ENCODE measurements at regions not wholly inside any gene's neighbourhood (a gene's known extent, or its start where the extent isn't known, plus 50 kb on each side); places are given as distances from the start of the nearest gene placed in this dataset.
A peak's percentile ranks its signal among the peaks of the same experiment; 100 is the strongest.

DNA sequence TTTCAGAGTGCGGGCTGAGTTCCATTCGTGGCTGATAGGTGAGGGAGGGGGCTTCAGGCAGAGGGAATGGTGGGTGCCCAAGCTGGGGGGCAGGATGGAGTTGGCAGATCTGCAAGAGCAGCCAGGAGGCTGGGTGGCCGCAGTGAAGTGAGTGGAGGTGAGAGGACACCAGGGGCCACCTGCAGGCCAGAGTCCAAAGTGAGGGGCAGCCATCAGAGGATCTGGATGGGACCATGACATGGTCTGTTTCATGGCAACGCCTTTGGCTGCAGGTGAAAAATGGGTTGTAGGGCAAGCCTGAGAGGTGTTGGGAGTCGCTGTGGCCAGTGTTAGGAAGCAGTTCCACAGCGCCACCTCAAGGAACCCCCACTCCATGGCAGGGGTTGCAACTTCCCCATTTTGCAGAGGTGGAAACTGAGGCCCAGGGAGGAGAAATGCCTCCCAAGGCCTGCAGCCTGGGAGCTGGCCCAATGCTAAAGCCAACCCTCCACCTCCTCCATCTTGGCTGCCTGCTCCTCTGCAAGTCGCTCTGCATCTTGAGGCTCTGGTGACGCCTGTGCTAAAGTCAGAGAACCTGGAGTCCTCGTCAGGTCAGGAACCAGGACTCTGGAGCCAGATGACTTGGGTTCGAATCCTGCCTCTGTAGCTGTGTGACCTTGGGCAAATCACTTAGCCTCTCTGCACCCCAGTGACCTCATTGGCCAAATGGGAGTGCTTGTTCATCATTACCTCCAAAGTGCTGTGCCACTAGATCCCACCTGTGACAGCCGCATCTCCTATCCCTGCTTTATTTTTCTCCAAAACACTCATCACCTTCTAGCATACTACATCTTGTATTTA, 153.8 kb downstream of the CEBPB start:
- no peak for DNase-seq (ENCODE audit: low spot score)

DNA sequence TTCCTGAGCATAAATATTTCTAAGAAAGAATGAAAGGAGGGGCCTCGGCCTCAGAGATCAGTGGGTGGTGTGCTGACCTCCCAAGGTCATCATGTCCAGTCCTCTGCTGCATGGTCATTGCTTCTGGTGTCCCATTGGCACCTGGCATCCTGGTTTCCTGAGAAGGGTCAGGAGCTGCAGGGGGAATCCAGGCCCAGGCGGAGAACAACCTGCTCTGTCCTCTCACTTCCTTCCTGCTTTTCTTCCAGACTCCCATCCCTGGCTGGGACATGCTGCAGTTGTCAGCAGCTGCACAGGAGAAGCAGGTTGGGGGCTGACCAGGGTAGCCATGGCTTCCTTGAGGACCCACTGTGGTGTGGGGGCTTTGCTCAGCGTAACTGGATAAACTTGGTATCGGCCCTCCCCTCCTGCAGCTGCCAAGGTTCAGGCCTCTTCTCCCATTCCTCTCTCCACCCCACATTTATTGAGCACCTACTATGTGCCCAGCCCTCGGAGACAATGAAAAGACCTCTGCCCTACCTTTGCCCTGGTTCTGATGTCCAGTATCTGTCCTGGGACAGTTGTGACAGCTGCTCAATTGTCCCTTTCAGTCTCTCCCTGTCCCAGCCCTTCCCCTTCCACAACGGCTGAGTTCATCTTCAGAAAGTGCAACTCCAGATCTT, 155.2 kb downstream of the CEBPB start:
- no peak for DNase-seq (ENCODE audit: low spot score)

DNA sequence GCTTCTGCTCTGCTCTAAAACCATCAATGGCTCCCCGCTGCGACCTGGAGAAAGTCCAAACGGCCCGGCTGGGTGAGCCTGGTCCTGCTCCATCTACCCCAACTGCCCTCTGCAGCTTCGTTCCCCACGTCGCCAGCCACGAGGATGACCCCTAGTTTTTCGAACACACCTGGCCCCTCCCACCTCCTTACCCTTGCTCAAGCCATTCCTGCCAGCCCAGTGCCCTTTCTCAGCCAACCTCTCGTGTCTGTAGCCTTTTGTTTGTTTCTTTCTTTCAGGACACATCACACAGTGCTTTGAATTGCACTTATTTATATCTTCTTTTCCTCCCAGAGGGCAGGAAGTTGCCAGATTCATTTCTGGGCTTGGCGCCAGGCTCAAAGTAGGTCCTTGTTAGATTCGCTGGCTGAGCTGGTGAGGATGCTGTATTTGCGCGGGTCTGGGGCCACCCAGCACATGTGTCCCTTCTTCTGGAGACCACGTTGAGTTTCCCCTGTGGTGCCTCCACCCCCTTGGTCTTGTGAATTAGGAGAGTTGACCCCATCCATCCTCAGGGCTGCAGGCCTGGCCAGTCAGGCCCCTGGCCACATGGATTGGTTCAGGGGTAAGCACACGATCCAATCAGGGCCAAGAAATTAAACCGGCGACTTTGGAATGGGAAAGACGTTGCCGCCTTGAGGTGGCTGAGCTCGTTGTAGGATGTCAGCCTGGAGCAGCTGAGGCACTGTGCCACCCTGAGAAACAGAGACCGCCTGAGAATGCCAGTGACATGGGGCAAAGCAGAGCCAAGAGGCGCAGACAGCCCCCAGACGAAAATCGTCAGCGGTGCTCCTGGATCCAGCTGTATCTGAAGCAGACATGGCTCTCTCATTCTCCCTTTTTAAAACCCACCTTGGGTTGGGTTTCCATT, 156.0 kb downstream of the CEBPB start:
- no peak for DNase-seq (ENCODE audit: low spot score)

DNA sequence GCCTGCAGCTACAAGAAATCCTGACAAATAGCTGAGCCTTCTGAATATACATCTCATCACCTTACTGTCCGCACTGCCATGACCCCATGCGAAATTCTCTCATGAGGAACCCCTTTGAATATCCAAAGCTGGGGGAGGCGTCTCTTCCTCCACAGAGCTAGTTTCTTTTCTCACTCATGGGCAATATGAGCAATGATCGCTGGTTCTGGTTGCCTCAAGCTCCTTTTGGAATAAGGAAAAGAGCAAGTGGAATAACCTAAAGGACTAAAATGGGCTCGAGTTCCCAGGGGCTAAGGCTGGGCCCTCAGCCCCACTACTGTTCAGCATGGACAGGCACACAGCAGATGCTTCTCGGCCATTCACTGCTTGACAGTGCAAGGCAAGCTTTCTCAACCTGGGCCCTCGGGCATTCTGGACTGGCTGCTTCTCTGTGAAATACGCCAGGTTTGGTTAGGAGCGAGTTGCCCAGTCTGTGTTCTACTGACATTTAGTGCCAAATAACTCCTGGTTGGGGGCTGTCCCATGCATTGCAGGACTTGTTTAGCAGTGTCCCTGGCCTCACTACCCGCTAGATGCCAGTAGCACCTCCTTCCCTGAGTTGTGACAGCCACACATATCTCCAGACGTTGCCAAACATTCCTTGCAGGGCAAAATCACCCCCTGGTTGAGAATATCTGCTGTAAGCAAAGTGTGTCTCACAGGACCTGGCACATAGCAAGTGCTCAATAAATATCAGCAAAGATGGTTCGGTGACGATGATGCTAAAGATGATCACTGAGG, 156.8 kb downstream of the CEBPB start:
- DNase-seq (ENCODE audit: low spot score): no peak

DNA sequence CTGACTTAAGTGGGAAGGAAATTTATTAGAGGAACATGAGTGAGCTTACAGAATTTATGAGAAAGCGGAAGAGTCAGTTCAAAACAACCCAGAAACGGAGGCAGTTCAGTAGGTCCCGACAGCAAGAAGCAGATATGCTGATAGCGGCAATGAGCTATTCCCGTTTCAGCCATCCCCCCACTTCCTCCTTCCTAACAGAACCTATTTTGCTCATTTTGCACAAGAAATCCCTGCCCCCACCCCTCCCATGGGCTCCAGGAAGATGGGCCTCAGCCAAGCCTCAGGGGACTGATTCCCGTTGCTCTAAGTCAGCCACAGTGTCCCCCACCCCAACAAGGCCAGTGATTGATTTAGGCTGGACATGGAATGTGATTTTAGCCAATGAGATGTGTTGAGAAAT, 157.5 kb downstream of the CEBPB start:
- no peak for DNase-seq (ENCODE audit: low spot score)

DNA sequence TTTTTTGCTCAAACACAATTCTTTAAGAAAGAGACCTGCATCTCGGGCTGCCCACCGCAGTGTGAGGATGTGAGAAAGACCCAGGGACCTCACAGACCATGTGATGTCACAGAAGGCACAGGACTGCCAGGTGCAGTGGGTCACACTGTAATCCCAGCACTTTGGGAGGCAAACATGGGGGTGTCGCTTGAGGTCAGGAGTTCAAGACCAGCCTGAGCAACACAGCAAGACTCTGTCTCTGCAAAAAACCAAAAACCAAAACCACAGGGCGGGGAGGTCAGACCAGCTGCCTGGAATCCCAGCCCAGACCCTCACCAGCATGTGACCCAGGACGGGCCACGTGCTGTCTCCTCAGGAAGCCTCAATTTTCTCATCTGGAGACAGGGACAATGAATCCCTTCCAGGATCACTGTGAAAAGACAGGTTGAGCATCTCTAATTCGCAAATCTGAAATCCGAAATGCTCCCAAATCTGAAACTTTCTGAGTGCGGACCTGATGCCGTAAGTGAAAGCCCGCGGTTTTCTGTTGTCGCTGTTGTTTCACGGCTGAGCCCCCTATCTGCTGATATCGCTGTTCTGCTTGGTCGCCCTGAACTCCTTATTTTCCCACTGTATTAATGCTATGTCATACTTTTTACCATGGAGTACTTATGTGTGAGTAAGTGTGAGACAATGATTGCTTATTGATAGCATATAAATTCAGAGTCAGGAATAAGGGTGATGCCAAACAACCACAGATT, 159.5 kb upstream of the PTPN1 start:
- no peak for DNase-seq (ENCODE audit: low spot score)

DNA sequence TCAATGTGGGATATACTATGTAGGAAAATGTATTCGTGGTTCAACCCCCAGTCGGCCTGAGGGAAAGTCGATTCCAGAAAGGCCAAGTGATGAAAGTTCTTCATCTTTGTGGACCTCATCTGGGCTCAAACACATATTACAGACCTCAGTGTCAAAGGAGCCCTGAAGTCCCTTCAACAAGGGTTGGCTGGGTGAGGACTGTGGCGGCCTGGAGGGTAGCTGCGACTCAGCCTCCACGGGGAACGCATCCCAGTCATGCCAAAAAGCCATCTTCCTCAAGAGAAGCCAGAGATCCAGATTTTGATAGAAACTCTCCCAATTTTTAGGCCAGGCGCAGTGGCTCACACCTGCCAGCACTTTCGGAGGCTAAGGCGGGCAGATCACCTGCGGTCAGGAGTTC, 158.6 kb upstream of the PTPN1 start:
- DNase-seq (ENCODE audit: low spot score): no peak

DNA sequence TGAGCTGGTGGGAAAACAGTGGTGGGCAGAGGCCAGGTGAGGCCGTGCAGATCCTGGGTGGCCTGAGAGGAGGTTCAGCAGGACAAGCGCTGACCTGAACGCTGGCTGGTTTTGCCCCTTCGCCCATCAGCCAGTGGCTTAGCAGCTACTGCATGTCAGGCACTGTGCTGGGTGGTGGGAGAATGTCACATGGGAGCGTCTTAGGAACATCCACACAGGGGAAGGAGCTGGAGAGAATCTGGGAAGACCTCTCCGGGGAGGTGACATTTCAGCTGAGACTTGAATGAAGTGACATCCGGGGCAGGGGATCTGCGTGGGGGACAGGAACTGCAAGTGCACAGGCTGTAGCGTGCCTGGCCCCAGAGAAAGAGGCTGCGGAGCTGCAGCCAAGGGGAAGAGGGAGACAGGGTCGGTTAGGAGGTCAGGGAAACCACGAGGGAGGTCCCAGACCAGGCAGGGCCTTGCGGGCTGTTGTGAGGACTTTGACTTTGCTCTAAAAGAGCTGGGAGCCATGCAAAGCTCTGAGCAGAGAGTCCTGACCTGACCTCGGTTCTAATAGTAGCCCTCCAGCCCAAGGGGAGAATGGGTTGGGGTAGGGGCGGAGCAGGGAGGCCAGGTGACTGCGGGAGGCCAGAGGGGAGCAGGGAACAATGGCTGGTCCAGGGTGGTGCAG, 156.8 kb upstream of the PTPN1 start:
- DNase-seq (ENCODE audit: low spot score): no peak

DNA sequence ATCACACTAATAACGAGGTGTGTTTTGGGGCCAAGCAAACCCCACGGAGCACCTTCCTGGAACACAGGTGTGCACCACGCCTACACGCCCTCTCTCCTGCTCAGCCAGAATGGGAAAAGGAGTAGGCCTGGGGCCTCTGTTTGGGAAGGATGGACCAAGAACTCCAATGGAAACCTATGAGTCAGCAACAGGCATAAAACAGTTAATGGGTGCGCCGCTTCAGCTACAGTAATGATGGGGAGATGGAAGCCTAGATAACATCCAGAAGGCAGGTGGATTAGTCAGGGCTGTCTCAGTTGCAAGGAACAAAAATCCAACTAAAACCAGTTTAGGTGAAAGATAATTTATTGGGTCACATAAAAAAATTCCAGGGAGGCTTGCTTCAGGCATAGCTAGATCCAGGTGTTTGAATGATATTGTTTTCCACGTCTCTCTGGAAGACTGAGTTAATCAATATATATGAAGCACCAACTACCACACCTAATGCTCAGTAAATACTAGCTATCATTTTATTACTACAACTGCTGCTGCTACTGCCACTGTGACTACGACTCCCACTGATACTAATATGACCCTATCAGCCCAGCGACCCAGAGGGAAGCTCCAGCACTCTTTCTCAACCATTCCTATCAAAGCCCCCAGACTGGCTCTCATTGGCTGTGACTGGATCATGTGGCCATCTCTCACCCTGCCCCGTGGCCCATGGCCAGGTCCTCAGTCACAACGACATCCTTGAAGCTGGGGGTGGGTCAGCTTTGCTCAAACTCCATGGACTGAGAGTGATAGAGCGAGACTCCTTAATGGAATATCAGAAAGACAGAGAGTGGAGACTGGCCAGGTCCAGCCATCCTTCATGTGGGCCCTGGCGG, 155.2 kb upstream of the PTPN1 start:
- DNase-seq (ENCODE audit: low spot score): peak; percentile 76

DNA sequence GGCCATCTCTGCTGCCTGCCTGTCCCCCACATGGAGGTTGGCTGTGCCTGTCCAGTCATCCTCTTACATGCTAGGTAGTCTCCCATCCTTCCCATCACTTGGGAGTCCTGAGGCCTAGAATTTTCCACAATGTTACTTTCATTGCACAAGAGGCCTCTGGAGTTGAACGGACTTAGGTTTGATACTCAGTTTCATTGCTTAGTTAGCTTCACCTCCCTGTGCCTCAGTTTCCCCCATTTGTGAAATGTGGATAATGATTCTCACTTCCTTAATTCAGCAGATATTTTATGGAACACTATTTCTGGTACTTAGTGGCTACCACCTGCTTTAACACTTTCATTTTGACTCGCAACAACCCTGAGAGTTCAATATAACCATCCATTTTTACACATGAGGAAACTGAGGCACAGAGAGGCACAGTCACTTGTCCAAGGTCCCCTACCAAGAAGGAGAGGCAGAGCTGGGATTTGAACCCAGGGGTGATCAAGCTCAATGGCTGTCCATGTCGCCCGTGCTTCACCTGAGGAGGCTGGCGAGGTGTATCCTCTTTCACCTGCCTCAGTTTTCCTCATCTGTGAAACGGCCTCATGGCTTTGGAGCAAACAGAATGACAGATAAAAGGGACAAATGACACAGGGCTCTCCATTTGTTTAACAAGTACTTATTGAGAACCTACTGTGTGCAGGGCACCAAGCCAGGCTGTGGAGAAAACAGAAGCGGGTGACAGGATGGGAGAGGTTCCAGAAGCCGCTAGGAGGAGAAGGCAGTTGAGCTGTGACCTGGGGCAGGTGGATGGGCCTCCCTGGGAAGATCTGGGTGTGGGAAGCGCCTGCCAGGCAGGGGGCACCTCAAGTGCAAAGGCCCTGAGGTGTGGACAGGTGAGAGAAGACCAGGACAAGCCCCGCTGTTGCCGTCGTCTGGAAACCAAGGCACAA, 154.3 kb upstream of the PTPN1 start:
- no peak for DNase-seq (ENCODE audit: low spot score)

DNA sequence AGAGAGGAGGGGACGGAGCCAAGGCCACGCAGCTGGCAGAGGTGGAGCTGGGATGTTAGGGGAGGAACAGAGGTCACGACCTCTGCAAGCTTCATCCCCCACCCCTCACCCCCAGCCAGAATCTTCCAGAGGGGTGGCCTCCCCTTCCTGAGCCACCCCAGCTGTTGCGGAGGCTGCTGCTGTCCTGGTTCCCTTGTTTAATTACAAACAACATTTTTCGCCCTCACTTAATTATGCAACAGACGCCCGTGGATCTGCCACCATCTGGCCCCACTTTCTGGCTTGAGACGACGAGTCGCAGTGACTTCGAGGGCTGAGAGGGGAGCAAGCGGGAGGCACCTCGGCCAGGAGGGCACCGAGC, 153.7 kb upstream of the PTPN1 start:
- DNase-seq (ENCODE audit: low spot score): no peak

DNA sequence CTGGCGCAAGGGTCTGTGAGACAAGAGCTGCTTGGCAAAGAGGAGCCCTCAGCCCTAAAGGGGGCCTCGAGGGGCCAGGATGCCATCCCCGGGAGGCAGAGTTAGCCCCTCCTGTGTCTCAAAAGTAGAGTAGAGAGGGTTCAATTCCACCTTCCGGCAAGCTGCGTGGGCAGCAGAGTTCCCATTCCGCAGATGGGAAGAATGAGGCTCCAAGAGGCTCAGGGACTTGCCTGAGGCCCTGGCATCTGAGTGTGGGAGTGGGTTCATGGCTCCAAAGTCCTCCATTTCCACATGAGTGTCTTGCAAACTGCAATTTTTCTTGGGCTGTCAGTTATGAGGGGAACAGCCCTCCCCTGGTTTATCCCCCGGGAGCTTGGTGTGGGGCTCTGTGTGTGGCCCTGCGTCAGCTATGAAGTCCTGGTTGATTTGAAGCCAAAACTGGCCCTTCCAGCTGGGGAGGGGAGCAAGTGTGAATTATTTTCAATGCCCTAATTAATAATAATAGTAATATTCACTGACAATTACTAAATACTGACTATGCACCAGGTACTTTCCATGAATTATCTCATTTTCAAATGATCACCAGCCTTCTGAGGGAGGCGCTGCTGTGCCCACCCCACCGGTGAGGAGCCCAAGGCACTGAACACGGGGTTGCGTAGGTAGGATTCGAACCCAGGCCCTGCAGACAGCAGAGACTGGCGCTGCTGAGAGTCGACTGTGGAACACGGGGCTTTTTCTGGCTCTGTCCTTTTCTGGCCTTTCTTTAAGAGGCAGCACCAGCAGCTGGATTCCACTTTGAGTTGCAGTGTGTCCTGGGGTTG, 153.0 kb upstream of the PTPN1 start:
- no peak for DNase-seq (ENCODE audit: low spot score)

DNA sequence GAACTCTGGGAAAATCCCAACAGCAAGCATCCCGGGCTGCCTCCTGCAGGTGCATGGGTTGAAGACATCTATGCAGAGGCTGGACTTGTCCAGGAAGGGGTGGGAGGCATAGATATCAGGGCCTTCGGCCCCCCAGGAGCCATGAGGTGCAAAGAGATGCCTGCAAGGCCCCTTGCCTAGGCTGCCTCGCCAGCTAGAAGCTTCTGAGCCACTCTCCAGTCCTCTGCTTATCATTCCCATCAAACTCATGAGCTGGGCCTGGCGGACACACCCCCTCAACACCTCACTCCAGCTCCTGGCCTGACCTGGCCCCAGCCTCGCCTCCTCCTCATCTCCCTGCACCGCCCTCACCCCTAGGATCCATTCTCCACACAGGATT, 152.4 kb upstream of the PTPN1 start:
- no peak for DNase-seq (ENCODE audit: low spot score)

DNA sequence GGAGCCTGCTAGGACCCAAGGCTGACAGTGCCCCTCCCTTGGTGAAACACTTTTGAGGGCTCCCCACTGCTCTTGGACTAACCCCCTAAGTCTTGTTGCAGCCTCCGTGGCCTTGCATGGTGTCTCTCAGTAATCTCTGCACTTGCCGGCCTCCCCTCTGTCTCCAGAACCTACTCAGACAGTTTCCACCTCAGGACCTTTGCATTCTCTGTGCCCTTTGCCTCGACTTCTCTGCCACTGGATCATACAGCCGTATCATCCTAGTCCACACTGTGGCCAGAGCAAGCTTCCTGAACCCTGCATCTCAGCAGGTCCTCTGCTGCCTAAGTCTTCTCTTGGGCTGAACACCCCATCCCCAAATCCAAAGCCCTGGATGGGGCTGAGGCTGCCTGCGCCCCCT, 152.0 kb upstream of the PTPN1 start:
- DNase-seq (ENCODE audit: low spot score): no peak

DNA sequence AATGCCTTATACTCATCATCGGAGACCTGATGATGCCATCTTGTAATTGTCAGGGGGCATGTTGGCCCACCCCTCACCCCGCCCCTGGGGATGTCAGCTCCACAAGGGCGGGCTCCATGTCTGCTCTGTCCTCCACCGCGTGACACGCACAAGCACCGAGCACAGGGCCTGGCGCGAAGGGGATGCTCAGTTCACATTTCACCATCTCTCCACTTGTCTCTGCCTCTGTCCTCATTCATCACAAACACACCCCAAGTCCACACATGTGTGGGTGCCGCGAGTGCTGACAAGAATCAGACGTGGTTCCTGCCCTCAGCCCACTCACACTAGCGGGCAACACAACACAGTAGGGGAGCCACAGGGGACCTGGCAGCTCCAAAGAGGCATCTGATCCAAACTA, 151.2 kb upstream of the PTPN1 start:
- DNase-seq (ENCODE audit: low spot score): no peak

DNA sequence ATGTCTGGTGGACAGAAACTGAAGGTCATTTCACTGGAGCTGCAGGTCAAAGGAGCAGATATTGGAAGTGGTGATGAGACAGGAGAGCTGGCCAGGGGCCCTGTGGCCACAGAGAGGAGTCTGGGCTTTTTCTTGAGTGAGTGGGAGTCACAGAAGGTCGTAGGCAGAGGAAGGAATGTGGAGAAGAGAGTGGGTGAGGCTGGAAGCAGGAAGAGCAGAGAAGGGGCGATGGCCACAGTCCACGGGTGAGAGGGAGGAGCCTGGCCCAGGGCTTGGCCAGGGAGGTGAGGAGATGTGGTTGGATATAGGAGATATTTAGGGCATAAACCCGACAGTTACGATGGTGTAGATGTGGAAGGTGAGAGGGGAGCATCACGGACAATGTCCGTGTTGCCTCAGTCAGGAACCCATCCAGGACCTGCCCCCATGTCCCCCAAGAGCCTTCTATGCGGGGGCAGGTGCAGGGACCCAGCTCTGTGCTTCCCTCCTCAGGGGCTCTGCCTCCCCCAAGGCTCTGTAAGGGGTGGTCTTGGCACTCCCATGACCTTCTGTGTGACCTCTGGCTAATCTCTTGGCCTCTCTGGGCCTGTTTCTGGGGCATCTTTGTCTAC, 150.5 kb upstream of the PTPN1 start:
- no peak for DNase-seq (ENCODE audit: low spot score)

DNA sequence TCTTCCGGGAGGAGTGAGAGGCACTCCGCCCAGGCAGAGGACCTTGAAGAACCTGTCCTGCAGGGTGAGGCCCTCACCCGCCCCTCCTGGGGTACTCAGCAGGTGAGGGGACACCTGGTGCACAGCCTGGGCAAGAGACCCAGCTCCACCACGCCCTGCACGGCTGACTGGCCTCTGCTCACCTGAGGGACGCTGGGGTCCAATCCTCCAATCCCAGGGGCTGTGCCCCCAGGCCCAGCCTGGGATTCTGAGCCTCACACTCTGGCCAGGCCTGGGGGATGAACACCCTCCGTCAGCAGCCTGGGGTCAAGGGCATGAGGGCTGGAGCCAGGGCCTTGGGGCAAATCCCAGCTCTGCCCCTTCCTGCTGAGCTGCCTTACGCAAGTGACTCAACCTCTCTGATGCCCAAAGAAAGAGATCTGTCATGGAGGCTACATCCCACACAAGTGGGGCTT, 149.9 kb upstream of the PTPN1 start:
- peak; percentile 35 for DNase-seq (ENCODE audit: low spot score)

Data from LoVo (cell line).